VCaP (cell line): ENCODE measurements at regions not wholly inside any gene's neighbourhood (a gene's known extent, or its start where the extent isn't known, plus 50 kb on each side); places are given as distances from the start of the nearest gene placed in this dataset.

Source experiments
- H3K27ac ChIP-seq: fragments of 450-650 bp; 2 replicates; pipeline ENCODE4 v1.5.1; 2017
- CTCF ChIP-seq: fragments of 450-650 bp; conservative IDR thresholded peaks from 2 replicates; pipeline ENCODE4 v1.5.1; 2017; ENCODE audit warnings: mild to moderate bottlenecking, moderate library complexity

DNA sequence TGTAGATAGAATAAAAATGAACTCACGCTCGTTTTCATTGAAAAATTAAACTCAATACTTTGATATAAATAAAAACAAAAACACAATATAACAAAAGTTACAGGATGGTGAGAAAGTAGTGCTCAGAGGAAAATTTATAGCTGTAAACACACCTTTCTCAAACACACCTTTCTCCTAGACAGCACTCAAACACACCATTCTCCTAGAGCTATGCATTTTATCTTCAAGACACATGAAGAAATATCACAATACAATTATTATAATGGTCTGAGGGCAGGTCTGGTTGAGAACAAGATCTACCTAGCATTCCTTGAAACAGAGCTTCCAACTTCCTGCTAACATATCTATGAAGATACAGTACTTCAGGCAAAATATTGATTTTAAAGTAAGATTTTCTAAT, 183.4 kb upstream of the NBEA start:
- no peak for TF ChIP-seq CTCF
- no peak overlapping the region for H3K27ac ChIP-seq

- peak overlapping the region; percentile 73 for H3K27ac ChIP-seq
- no peak for TF ChIP-seq CTCF
Measured at GRCh38 chr13:34762312-34762711, 179.8 kb upstream of the NBEA start.

- TF ChIP-seq CTCF, result no peak
- peak overlapping the region; percentile 73 for H3K27ac ChIP-seq
Measured at GRCh38 chr13:34764246-34764645, 177.8 kb upstream of the NBEA start.

- H3K27ac ChIP-seq, result no peak overlapping the region; the same call in 1 of the 2 replicates
- TF ChIP-seq CTCF, result no peak
Measured at GRCh38 chr13:34765446-34766180, 176.5 kb upstream of the NBEA start.

DNA sequence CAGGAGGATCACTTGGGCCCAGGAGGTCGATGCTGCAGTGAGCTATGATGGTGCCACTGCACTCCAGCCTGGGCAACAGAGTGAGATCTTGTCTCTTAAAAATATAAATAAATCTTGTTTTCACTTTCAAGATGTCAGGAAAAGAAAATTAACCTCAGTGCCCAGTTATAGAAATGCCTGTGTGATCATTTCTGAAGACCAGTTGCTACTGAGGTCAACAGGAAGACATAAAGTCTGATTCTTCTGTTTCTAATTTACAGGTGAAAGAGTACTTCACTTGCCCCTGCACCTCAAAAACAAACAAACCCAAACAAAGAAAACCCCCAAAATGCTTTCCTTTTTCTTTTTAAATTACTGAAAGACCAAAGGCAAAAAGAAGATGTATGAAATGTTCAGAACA, 174.3 kb upstream of the NBEA start:
- no peak for TF ChIP-seq CTCF

GRCh38 chr13:34772206-34772605, 169.9 kb upstream of the NBEA start:
- TF ChIP-seq CTCF, result no peak
- no peak overlapping the region for H3K27ac ChIP-seq

More for the DNA sequence above, 174.3 kb upstream of the NBEA start:
- no peak overlapping the region for H3K27ac ChIP-seq

DNA sequence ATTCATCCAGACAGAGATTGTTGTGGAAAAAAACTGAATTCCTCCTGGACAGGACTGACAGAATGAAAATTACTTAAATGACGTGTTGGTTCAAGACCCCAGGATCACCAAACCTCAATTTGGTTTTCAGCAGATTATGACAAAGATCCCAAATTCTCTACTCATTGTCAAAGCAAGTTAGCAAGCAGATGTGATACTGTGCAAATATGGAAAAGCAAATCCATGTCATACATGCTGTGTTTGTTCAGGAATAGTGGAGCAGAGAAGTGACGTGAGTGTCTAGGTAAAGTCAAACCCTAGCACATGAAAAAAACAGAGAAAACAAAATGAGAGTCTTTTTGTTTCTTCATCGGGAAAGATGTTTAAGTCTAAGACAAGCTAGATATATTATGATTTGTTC, 169.2 kb upstream of the NBEA start:
- no peak for TF ChIP-seq CTCF
- H3K27ac ChIP-seq, result no peak overlapping the region
